ENCODE measurements at regions not wholly inside any gene's neighbourhood (a gene's known extent, or its start where the extent isn't known, plus 50 kb on each side); places are given as distances from the start of the nearest gene placed in this dataset.

DNA sequence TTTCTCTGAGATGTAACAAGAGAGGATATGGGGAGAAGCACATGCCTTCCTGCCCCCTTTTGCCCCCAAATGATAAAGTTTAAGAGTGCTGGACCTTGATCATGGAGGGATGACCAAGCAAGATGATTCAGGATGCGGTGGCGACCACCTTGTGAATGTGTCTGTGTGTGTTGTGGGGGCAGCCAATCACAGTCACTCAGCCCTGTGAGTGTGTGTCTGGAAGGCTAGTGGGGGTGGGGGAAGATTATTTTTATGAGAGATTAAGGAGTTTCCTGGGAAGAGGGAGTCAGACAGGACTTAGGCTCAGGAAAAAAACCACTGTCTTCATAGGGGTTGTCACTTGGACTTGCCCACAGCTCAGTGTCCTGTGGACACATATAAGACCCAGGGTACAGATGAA lies 57.8 kb upstream of the KY start (continued):
- no peak for TF ChIP-seq ELF1 (IDR thresholded peaks at IDR 0.05; ENCODE audit: borderline replicate concordance, low read depth)
- TF ChIP-seq SRF (IDR thresholded peaks at IDR 0.05; ENCODE audit: low read depth) = no peak
- TF ChIP-seq, protein P1, sequence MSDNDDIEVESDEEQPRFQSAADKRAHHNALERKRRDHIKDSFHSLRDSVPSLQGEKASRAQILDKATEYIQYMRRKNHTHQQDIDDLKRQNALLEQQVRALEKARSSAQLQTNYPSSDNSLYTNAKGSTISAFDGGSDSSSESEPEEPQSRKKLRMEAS (IDR thresholded peaks at IDR 0.05) = no peak
- no peak for TF ChIP-seq ZNF274 (IDR thresholded peaks at IDR 0.05; ENCODE audit: low read depth, low read length)
- no peak for TF ChIP-seq SIN3A (IDR thresholded peaks at IDR 0.05; ENCODE audit: low read depth)
- TF ChIP-seq RAD21 (IDR thresholded peaks at IDR 0.05; ENCODE audit: low read depth) = no peak
- no peak for TF ChIP-seq EGR1 (IDR thresholded peaks at IDR 0.05; ENCODE audit: low read depth)
- TF ChIP-seq, protein P2, sequence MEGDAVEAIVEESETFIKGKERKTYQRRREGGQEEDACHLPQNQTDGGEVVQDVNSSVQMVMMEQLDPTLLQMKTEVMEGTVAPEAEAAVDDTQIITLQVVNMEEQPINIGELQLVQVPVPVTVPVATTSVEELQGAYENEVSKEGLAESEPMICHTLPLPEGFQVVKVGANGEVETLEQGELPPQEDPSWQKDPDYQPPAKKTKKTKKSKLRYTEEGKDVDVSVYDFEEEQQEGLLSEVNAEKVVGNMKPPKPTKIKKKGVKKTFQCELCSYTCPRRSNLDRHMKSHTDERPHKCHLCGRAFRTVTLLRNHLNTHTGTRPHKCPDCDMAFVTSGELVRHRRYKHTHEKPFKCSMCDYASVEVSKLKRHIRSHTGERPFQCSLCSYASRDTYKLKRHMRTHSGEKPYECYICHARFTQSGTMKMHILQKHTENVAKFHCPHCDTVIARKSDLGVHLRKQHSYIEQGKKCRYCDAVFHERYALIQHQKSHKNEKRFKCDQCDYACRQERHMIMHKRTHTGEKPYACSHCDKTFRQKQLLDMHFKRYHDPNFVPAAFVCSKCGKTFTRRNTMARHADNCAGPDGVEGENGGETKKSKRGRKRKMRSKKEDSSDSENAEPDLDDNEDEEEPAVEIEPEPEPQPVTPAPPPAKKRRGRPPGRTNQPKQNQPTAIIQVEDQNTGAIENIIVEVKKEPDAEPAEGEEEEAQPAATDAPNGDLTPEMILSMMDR (IDR thresholded peaks at IDR 0.05 in 2 of 3, conservative IDR thresholded peaks at IDR 0.05 in 1 of 3; ENCODE audit: borderline replicate concordance in 1 of 3, insufficient read depth in 1 of 3, low read depth in 2 of 3, low read length in 2 of 3) = no peak

DNA sequence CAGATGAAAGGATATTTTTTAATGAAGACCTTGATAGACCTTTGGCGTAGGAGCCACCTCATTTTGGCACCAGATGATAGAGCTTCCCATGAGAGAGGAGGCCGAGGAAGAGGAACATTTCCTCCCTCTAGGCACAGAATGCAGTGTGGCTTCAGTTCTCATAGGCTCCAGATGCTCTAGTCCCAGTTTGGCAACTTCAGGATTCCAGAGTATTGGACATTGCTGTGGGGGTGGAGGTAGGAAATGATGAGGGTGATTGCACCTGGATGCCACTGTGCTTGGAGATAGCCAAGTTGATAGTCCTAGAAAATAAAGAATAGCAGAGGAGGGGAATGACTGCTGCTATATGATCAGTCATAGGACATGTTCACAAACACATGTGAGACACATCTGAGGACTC lies 58.3 kb upstream of the KY start:
- Histone ChIP-seq H3K4me1 (ENCODE audit: control insufficient read depth in 1 of 2, insufficient read depth in 2 of 2, low read length in 2 of 2) (peaks cover 0 to 5% of the 10 kb centered on the region in 2 experiments; a peak in 2 of 4 replicates), H4K20me1 (ENCODE audit: insufficient read depth) (no peaks in the 10 kb centered on the region), H3K27ac (ENCODE audit: low read depth, low read length) (no peak overlapping the region), H3K9me2 (ENCODE audit: insufficient read depth) (no peaks in the 10 kb centered on the region), H3K4me2 (ENCODE audit: low read length) (no peak overlapping the region), H3K79me2 (ENCODE audit: insufficient read depth, low read length) (no peaks in the 10 kb centered on the region), H2AFZ (ENCODE audit: low read depth, low read length, poor library complexity, severe bottlenecking) (no peak overlapping the region), H3K27me3 (ENCODE audit: insufficient read depth, low read length) (peaks cover 16% of the 10 kb centered on the region; the same call in 1 of the 2 replicates), H3K4me3 (replicated peaks in 1 of 2; ENCODE audit: low read depth in 1 of 2, low read length in 2 of 2) (no peak overlapping the region), H3K36me3 (ENCODE audit: control insufficient read depth in 1 of 2, insufficient read depth in 2 of 2, low read length in 2 of 2) (no peaks in the 10 kb centered on the region), H3K9me3 (ENCODE audit: control insufficient read depth in 1 of 2, insufficient read depth in 1 of 2, low read depth in 1 of 2, low read length in 2 of 2) (no peaks in the 10 kb centered on the region), H3K9ac (ENCODE audit: low read length) (no peak overlapping the region)
- BruUV-seq (replicated peaks) = no TSS peak
- TF ChIP-seq CBX3 (IDR thresholded peaks at IDR 0.05; ENCODE audit: low read depth) = no peak
- no peak for TF ChIP-seq SP1 (IDR thresholded peaks at IDR 0.05; ENCODE audit: low read depth)
- no peak for TF ChIP-seq EZH2phosphoT487 (IDR thresholded peaks at IDR 0.05; ENCODE audit: borderline replicate concordance)
- TF ChIP-seq CEBPB (IDR thresholded peaks at IDR 0.05; ENCODE audit: low read depth) = no peak
- no peak for TF ChIP-seq ZFX (IDR thresholded peaks at IDR 0.05)
- TF ChIP-seq ELF1 (IDR thresholded peaks at IDR 0.05; ENCODE audit: borderline replicate concordance, low read depth) = no peak
- no peak for TF ChIP-seq YY1 (IDR thresholded peaks at IDR 0.05; ENCODE audit: extremely low read depth, insufficient replicate concordance, low read depth, low read length)
- TF ChIP-seq, protein P3, sequence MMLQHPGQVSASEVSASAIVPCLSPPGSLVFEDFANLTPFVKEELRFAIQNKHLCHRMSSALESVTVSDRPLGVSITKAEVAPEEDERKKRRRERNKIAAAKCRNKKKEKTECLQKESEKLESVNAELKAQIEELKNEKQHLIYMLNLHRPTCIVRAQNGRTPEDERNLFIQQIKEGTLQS (IDR thresholded peaks at IDR 0.05) = no peak
- TF ChIP-seq, protein P1 (IDR thresholded peaks at IDR 0.05) = no peak
- TF ChIP-seq SRF (IDR thresholded peaks at IDR 0.05; ENCODE audit: low read depth) = no peak
- TF ChIP-seq, protein P2 (IDR thresholded peaks at IDR 0.05 in 2 of 3, conservative IDR thresholded peaks at IDR 0.05 in 1 of 3; ENCODE audit: borderline replicate concordance in 1 of 3, insufficient read depth in 1 of 3, low read depth in 2 of 3, low read length in 2 of 3) = no peak
- TF ChIP-seq JUND (IDR thresholded peaks at IDR 0.05) = no peak
- DNase-seq (ENCODE audit: low read depth, low spot score) (no peak), ATAC-seq (no peak)
- POLR2A ChIA-PET = no interaction called here
- CTCF ChIA-PET = no interaction called here
- RAD21 ChIA-PET (ENCODE audit: low non-redundant PET in 1 of 2, low total read pairs in 2 of 2, uncharacterized antibody in 2 of 2, unreplicated experiment in 2 of 2) = no interaction called here
- intact Hi-C loops (cut with micrococcal nuclease) = no loop called here
